Myocyte (in vitro differentiated cells): ENCODE measurements at regions not wholly inside any gene's neighbourhood (a gene's known extent, or its start where the extent isn't known, plus 50 kb on each side); places are given as distances from the start of the nearest gene placed in this dataset.

Experiments used
- DNase-seq: peaks from one replicate; pipeline ENCODE4 v3.0.0-alpha.2; 2012; ENCODE audit warnings: low read depth

GRCh38 chr2:217182926-217183325 is 323.1 kb upstream of the TNP1 start:
- no peak for DNase-seq

- DNase-seq = no peak
Measured at GRCh38 chr2:217181512-217181911, 321.6 kb upstream of the TNP1 start.

- DNase-seq = no peak
Measured at GRCh38 chr2:217179854-217180253, 320.0 kb upstream of the TNP1 start.

GRCh38 chr2:217178341-217178740 is 318.5 kb upstream of the TNP1 start:
- DNase-seq = no peak

GRCh38 chr2:217177720-217178119 is 317.9 kb upstream of the TNP1 start:
- DNase-seq = no peak

- no peak for DNase-seq
Measured at GRCh38 chr2:217171874-217172273, 312.0 kb upstream of the TNP1 start.

- DNase-seq = no peak
Measured at GRCh38 chr2:217168496-217168895, 308.6 kb upstream of the TNP1 start.

GRCh38 chr2:217167531-217167930 is 307.7 kb upstream of the TNP1 start:
- DNase-seq = no peak

GRCh38 chr2:217166241-217166850 is 306.5 kb upstream of the TNP1 start:
- DNase-seq = peak; percentile 53

GRCh38 chr2:217165547-217165946 is 305.7 kb upstream of the TNP1 start:
- DNase-seq = no peak

- peak; percentile 24 for DNase-seq
Measured at GRCh38 chr2:217163987-217164386, 304.1 kb upstream of the TNP1 start.

- DNase-seq = peak; percentile 77
Measured at GRCh38 chr2:217162533-217162932, 302.7 kb upstream of the TNP1 start.

GRCh38 chr2:217160978-217161973 is 301.4 kb upstream of the TNP1 start:
- no peak for DNase-seq

GRCh38 chr2:217160103-217160743 is 300.4 kb upstream of the TNP1 start:
- no peak for DNase-seq

GRCh38 chr2:217158928-217159327 is 299.1 kb upstream of the TNP1 start:
- DNase-seq = no peak

GRCh38 chr2:217157581-217157980 is 297.7 kb upstream of the TNP1 start:
- DNase-seq = no peak

- DNase-seq = no peak
Measured at GRCh38 chr2:217156801-217157200, 296.9 kb upstream of the TNP1 start.

GRCh38 chr2:217154923-217155322 is 295.1 kb upstream of the TNP1 start:
- DNase-seq = no peak

- DNase-seq = no peak
Measured at GRCh38 chr2:217153510-217153909, 293.6 kb upstream of the TNP1 start.

- DNase-seq = no peak
Measured at GRCh38 chr2:217152831-217153230, 293.0 kb upstream of the TNP1 start.

- DNase-seq = no peak
Measured at GRCh38 chr2:217151509-217152206, 291.8 kb upstream of the TNP1 start.
